ENCODE measurements at regions not wholly inside any gene's neighbourhood (a gene's known extent, or its start where the extent isn't known, plus 50 kb on each side); places are given as distances from the start of the nearest gene placed in this dataset.

GRCh38 chr14:51472881-51473280 lies 178.8 kb upstream of the FRMD6 start (continued):
- TF ChIP-seq, protein P1, sequence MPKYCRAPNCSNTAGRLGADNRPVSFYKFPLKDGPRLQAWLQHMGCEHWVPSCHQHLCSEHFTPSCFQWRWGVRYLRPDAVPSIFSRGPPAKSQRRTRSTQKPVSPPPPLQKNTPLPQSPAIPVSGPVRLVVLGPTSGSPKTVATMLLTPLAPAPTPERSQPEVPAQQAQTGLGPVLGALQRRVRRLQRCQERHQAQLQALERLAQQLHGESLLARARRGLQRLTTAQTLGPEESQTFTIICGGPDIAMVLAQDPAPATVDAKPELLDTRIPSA (CRISPR knock-in tag; IDR thresholded peaks at IDR 0.05; ENCODE audit: borderline replicate concordance), result no peak

GRCh38 chr14:51473351-51473750 lies 178.4 kb upstream of the FRMD6 start:
- CTCF ChIA-PET (ENCODE audit: low intra/inter-chr PET ratio, low total read pairs), result no interaction called here
- in situ Hi-C loops (cut with HindIII; ENCODE audit: extremely low pct_ligation_motif_present, low pct_unique_long_range_greater_than_20kb), result no loop called here
- BruUV-seq (replicated peaks), result no TSS peak
- TF ChIP-seq CBFB (CRISPR knock-in tag; IDR thresholded peaks at IDR 0.05), result no peak
- no peak for TF ChIP-seq ZBTB7A (CRISPR knock-in tag; IDR thresholded peaks at IDR 0.05)
- no peak for TF ChIP-seq ZNF7 (CRISPR knock-in tag; IDR thresholded peaks at IDR 0.05)
- no peak for TF ChIP-seq GLI4 (CRISPR knock-in tag; IDR thresholded peaks at IDR 0.05; ENCODE audit: borderline replicate concordance)
- TF ChIP-seq AHR (CRISPR knock-in tag; IDR thresholded peaks at IDR 0.05), result no peak
- TF ChIP-seq ZNF251 (CRISPR knock-in tag; IDR thresholded peaks at IDR 0.05), result no peak
- no peak for TF ChIP-seq ZNF484 (CRISPR knock-in tag; IDR thresholded peaks at IDR 0.05; ENCODE audit: borderline replicate concordance, low read depth)
- TF ChIP-seq HOXA3 (CRISPR knock-in tag; IDR thresholded peaks at IDR 0.05), result no peak
- TF ChIP-seq ZNF326 (CRISPR knock-in tag; IDR thresholded peaks at IDR 0.05; ENCODE audit: borderline replicate concordance), result no peak
- TF ChIP-seq ZNF749 (CRISPR knock-in tag; IDR thresholded peaks at IDR 0.05; ENCODE audit: borderline replicate concordance), result no peak
- TF ChIP-seq ARID4A (CRISPR knock-in tag; IDR thresholded peaks at IDR 0.05; ENCODE audit: borderline replicate concordance), result no peak
- TF ChIP-seq ZNF543 (CRISPR knock-in tag; IDR thresholded peaks at IDR 0.05), result no peak
- TF ChIP-seq ZNF572 (CRISPR knock-in tag; IDR thresholded peaks at IDR 0.05), result no peak
- no peak for TF ChIP-seq FOXM1 (CRISPR knock-in tag; IDR thresholded peaks at IDR 0.05)
- TF ChIP-seq, protein P2, sequence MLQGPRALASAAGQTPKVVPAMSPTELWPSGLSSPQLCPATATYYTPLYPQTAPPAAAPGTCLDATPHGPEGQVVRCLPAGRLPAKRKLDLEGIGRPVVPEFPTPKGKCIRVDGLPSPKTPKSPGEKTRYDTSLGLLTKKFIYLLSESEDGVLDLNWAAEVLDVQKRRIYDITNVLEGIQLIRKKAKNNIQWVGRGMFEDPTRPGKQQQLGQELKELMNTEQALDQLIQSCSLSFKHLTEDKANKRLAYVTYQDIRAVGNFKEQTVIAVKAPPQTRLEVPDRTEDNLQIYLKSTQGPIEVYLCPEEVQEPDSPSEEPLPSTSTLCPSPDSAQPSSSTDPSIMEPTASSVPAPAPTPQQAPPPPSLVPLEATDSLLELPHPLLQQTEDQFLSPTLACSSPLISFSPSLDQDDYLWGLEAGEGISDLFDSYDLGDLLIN (CRISPR knock-in tag; IDR thresholded peaks at IDR 0.05; ENCODE audit: borderline replicate concordance), result no peak
- no peak for TF ChIP-seq ZMYM4 (CRISPR knock-in tag; IDR thresholded peaks at IDR 0.05)
- TF ChIP-seq RELA (CRISPR knock-in tag; IDR thresholded peaks at IDR 0.05), result no peak
- TF ChIP-seq FOXO4 (CRISPR knock-in tag; conservative IDR thresholded peaks at IDR 0.05), result no peak

More at GRCh38 chr14:51473351-51473750, 178.4 kb upstream of the FRMD6 start:
- no peak overlapping the region for H3K9ac ChIP-seq (ENCODE audit: insufficient read depth, low read depth, low read length)
- no peaks in the 10 kb centered on the region for H4K20me1 ChIP-seq (ENCODE audit: insufficient read depth, low read length)
- DNase-seq (ENCODE audit: low spot score) (no peak), ATAC-seq (no peak), FAIRE-seq (no peak)
- H3K9me3 ChIP-seq (ENCODE audit: low read length), result no peaks in the 10 kb centered on the region
- H3K4me1 ChIP-seq (ENCODE audit: insufficient read depth, low read length), result no peaks in the 10 kb centered on the region
- POLR2A ChIA-PET, result no interaction called here
- H3K4me3 ChIP-seq (replicated peaks in 1 of 3; ENCODE audit: insufficient read depth in 1 of 3, low read depth in 2 of 3, low read length in 3 of 3), result no peak overlapping the region
- H3K27me3 ChIP-seq (ENCODE audit: control insufficient read depth in 1 of 2, insufficient read depth in 2 of 2, low read length in 2 of 2), result no peaks in the 10 kb centered on the region
- 54% methylated on average over 4 of the region's 4 CpGs for WGBS (ENCODE audit: low lambda C conversion rate)
- H3K79me2 ChIP-seq (ENCODE audit: insufficient read depth, low read length), result no peaks in the 10 kb centered on the region
- no peak overlapping the region for H3K27ac ChIP-seq (ENCODE audit: extremely low read length, insufficient read depth, low read length)
- intact Hi-C loops (cut with micrococcal nuclease; ENCODE audit: unreplicated experiment), result no loop called here
- H3K4me2 ChIP-seq (ENCODE audit: low read depth, low read length), result no peak overlapping the region
- no peaks in the 10 kb centered on the region for H3K36me3 ChIP-seq (replicated peaks in 1 of 2; ENCODE audit: control insufficient read depth in 1 of 2, insufficient read depth in 2 of 2, low read length in 2 of 2)
- H2AFZ ChIP-seq (ENCODE audit: low read length), result no peak overlapping the region

Measured in HepG2 (cell line).